Stimulated activated naive CD8-positive, alpha-beta T cell treated with anti-CD3 and anti-CD28 coated beads, Interleukin-15, amount 100 ng/mL, for 72 hours (primary cell): ENCODE measurements at regions not wholly inside any gene's neighbourhood (a gene's known extent, or its start where the extent isn't known, plus 50 kb on each side); places are given as distances from the start of the nearest gene placed in this dataset.

Experiments
- ATAC-seq: fragments of 150-1000 bp; cut with Tn5 transposase; 2 replicates; pipeline ENCODE4 v1.10.0; 2021; ENCODE audit warnings: mild to moderate bottlenecking, moderate library complexity
- DNase-seq, 2 donors: peaks; one replicate each; pipeline ENCODE4 v3.0.0; 2021 to 2022
- H3K27ac Mint-ChIP-seq, 2 donors: one replicate each; pipeline ENCODE4 v1.8.0; 2022; ENCODE audit warnings: mild to moderate bottlenecking in 2 of 2, mixed read lengths in 2 of 2, moderate library complexity in 2 of 2
- H3K27me3 Mint-ChIP-seq: one replicate; pipeline ENCODE4 v1.8.0; 2022; ENCODE audit warnings: mixed read lengths
- H3K4me1 Mint-ChIP-seq: one replicate; pipeline ENCODE4 v1.8.0; 2022; ENCODE audit warnings: mild to moderate bottlenecking, mixed read lengths
- H3K4me3 Mint-ChIP-seq, 2 donors: one replicate each; pipeline ENCODE4 v1.8.0; 2022; ENCODE audit warnings: mild to moderate bottlenecking in 2 of 2, mixed read lengths in 2 of 2, moderate library complexity in 1 of 2
- H3K9me3 Mint-ChIP-seq, 2 donors: one replicate each; pipeline ENCODE4 v1.8.0; 2022; ENCODE audit warnings: mixed read lengths in 2 of 2

GRCh38 chr18:78587626-78588600 is 391.7 kb upstream of the SALL3 start:
- no peak for DNase-seq
- H3K27me3 Mint-ChIP-seq = no peaks in the 10 kb centered on the region
- H3K27ac Mint-ChIP-seq = no peak overlapping the region
- H3K4me3 Mint-ChIP-seq = no peak overlapping the region
- H3K9me3 Mint-ChIP-seq = peaks cover 0 to 5% of the 10 kb centered on the region in 2 donors
- no peak for ATAC-seq
- H3K4me1 Mint-ChIP-seq = no peaks in the 10 kb centered on the region

- ATAC-seq (no peak), DNase-seq (no peak)
- H3K9me3 Mint-ChIP-seq = peaks cover 11 to 14% of the 10 kb centered on the region in 2 donors
- H3K27ac Mint-ChIP-seq = no peak overlapping the region
- H3K4me1 Mint-ChIP-seq = no peaks in the 10 kb centered on the region
- no peak overlapping the region for H3K4me3 Mint-ChIP-seq
- H3K27me3 Mint-ChIP-seq = no peaks in the 10 kb centered on the region
Measured at GRCh38 chr18:78589916-78590437, 389.6 kb upstream of the SALL3 start.

- Mint-ChIP-seq H3K27me3 (no peaks in the 10 kb centered on the region), H3K27ac (no peak overlapping the region), H3K9me3 (peaks cover 11 to 24% of the 10 kb centered on the region in 2 donors), H3K4me1 (no peaks in the 10 kb centered on the region), H3K4me3 (no peak overlapping the region)
- ATAC-seq (no peak), DNase-seq (no peak)
Measured at GRCh38 chr18:78595453-78595852, 384.2 kb upstream of the SALL3 start.

- no peak overlapping the region for H3K27ac Mint-ChIP-seq
- H3K4me1 Mint-ChIP-seq = no peaks in the 10 kb centered on the region
- no peaks in the 10 kb centered on the region for H3K27me3 Mint-ChIP-seq
- DNase-seq = no peak
- peaks cover 11 to 24% of the 10 kb centered on the region in 2 donors for H3K9me3 Mint-ChIP-seq
- H3K4me3 Mint-ChIP-seq = no peak overlapping the region
- no peak for ATAC-seq
Measured at GRCh38 chr18:78595924-78596573, 383.6 kb upstream of the SALL3 start.

- H3K4me1 Mint-ChIP-seq = no peaks in the 10 kb centered on the region
- DNase-seq (no peak), ATAC-seq (no peak)
- H3K27me3 Mint-ChIP-seq = no peaks in the 10 kb centered on the region
- no peak overlapping the region for H3K4me3 Mint-ChIP-seq
- peaks cover 10 to 24% of the 10 kb centered on the region in 2 donors for H3K9me3 Mint-ChIP-seq
- no peak overlapping the region for H3K27ac Mint-ChIP-seq
Measured at GRCh38 chr18:78596794-78597345, 382.7 kb upstream of the SALL3 start.

GRCh38 chr18:78601349-78601748 is 378.3 kb upstream of the SALL3 start:
- Mint-ChIP-seq H3K4me1 (no peaks in the 10 kb centered on the region), H3K27ac (no peak overlapping the region)
- no peak for ATAC-seq

GRCh38 chr18:78601923-78602322 is 377.7 kb upstream of the SALL3 start:
- peaks cover 12 to 24% of the 10 kb centered on the region in 2 donors for H3K9me3 Mint-ChIP-seq
- no peak overlapping the region for H3K27ac Mint-ChIP-seq
- DNase-seq (no peak), ATAC-seq (no peak)
- peaks cover 12% of the 10 kb centered on the region for H3K27me3 Mint-ChIP-seq
- H3K4me3 Mint-ChIP-seq = no peak overlapping the region
- H3K4me1 Mint-ChIP-seq = no peaks in the 10 kb centered on the region

More at GRCh38 chr18:78601349-78601748, 378.3 kb upstream of the SALL3 start:
- no peak for DNase-seq
- H3K27me3 Mint-ChIP-seq = peaks cover 12% of the 10 kb centered on the region
- no peak overlapping the region for H3K4me3 Mint-ChIP-seq
- H3K9me3 Mint-ChIP-seq = peaks cover 6 to 18% of the 10 kb centered on the region in 2 donors

GRCh38 chr18:78602430-78602829 is 377.2 kb upstream of the SALL3 start:
- DNase-seq (no peak), ATAC-seq (no peak)
- Mint-ChIP-seq H3K27ac (no peak overlapping the region), H3K9me3 (peaks cover 13 to 26% of the 10 kb centered on the region in 2 donors), H3K4me1 (no peaks in the 10 kb centered on the region), H3K4me3 (no peak overlapping the region), H3K27me3 (peaks cover 12% of the 10 kb centered on the region)

GRCh38 chr18:78603102-78603983 is 376.3 kb upstream of the SALL3 start:
- Mint-ChIP-seq H3K27ac (peak overlapping the region in 1 of 2 donors; percentile 80), H3K27me3 (peaks cover 17% of the 10 kb centered on the region)
- ATAC-seq = no peak

GRCh38 chr18:78605255-78605654 is 374.4 kb upstream of the SALL3 start:
- Mint-ChIP-seq H3K4me3 (no peak overlapping the region), H3K27ac (no peak overlapping the region), H3K9me3 (peaks cover 13 to 16% of the 10 kb centered on the region in 2 donors), H3K4me1 (no peaks in the 10 kb centered on the region), H3K27me3 (peaks cover 24% of the 10 kb centered on the region)
- ATAC-seq (no peak), DNase-seq (no peak)

More at GRCh38 chr18:78603102-78603983, 376.3 kb upstream of the SALL3 start:
- Mint-ChIP-seq H3K4me1 (no peaks in the 10 kb centered on the region), H3K4me3 (no peak overlapping the region), H3K9me3 (peaks cover 13 to 23% of the 10 kb centered on the region in 2 donors)
- DNase-seq = no peak

GRCh38 chr18:78607221-78607620 is 372.4 kb upstream of the SALL3 start:
- DNase-seq (no peak), ATAC-seq (no peak)
- H3K9me3 Mint-ChIP-seq = peaks cover 13 to 16% of the 10 kb centered on the region in 2 donors
- no peaks in the 10 kb centered on the region for H3K4me1 Mint-ChIP-seq
- H3K27ac Mint-ChIP-seq = peak overlapping the region in 1 of 2 donors; percentile 21
- H3K4me3 Mint-ChIP-seq = no peak overlapping the region
- H3K27me3 Mint-ChIP-seq = peaks cover 27% of the 10 kb centered on the region

GRCh38 chr18:78607784-78608183 is 371.8 kb upstream of the SALL3 start:
- Mint-ChIP-seq H3K27me3 (peaks cover 27% of the 10 kb centered on the region), H3K4me1 (no peaks in the 10 kb centered on the region), H3K9me3 (peaks cover 13 to 18% of the 10 kb centered on the region in 2 donors), H3K27ac (no peak overlapping the region), H3K4me3 (no peak overlapping the region)
- ATAC-seq = no peak
- no peak for DNase-seq

- no peak overlapping the region for H3K27ac Mint-ChIP-seq
- no peak overlapping the region for H3K4me3 Mint-ChIP-seq
- peaks cover 15% of the 10 kb centered on the region for H3K27me3 Mint-ChIP-seq
- DNase-seq (no peak), ATAC-seq (no peak)
- peaks cover 17 to 27% of the 10 kb centered on the region in 2 donors for H3K9me3 Mint-ChIP-seq
- H3K4me1 Mint-ChIP-seq = no peaks in the 10 kb centered on the region
Measured at GRCh38 chr18:78610179-78610578, 369.4 kb upstream of the SALL3 start.

GRCh38 chr18:78611201-78611800 is 368.3 kb upstream of the SALL3 start:
- Mint-ChIP-seq H3K27me3 (peaks cover 15% of the 10 kb centered on the region), H3K4me1 (no peaks in the 10 kb centered on the region), H3K9me3 (peaks cover 12 to 28% of the 10 kb centered on the region in 2 donors), H3K4me3 (no peak overlapping the region), H3K27ac (no peak overlapping the region)
- DNase-seq (no peak), ATAC-seq (no peak)
